H9 (cell line): ENCODE measurements at regions not wholly inside any gene's neighbourhood (a gene's known extent, or its start where the extent isn't known, plus 50 kb on each side); places are given as distances from the start of the nearest gene placed in this dataset.

ENCODE experiments used
- DNase-seq: peaks from one replicate; pipeline ENCODE4 v3.0.0-alpha.2; 2017
- H2AFZ ChIP-seq: one replicate; pipeline ENCODE4 v1.6.1; 2013; ENCODE audit warnings: mild to moderate bottlenecking, low read length, control low read depth, moderate library complexity
- H2AK5ac ChIP-seq: 2 replicates; pipeline ENCODE4 v1.6.1; 2013; ENCODE audit warnings: low read length, control low read depth, mixed read lengths; ENCODE audit not compliant: insufficient read length
- H2BK120ac ChIP-seq: one replicate; pipeline ENCODE4 v1.6.1; 2013; ENCODE audit warnings: low read depth, mild to moderate bottlenecking, low read length, control low read depth, inconsistent platforms; ENCODE audit not compliant: poor library complexity, severe bottlenecking
- H2BK12ac ChIP-seq: 2 replicates; pipeline ENCODE4 v1.6.1; 2013; ENCODE audit warnings: low read length, control low read depth, mixed read lengths, low read depth; ENCODE audit not compliant: insufficient read length
- H2BK15ac ChIP-seq: 2 replicates; pipeline ENCODE4 v1.6.1; 2013; ENCODE audit warnings: low read depth, low read length, control low read depth
- H2BK20ac ChIP-seq: one replicate; pipeline ENCODE4 v1.6.1; 2013; ENCODE audit warnings: low read depth, mild to moderate bottlenecking, low read length, control low read depth, inconsistent platforms; ENCODE audit not compliant: poor library complexity, severe bottlenecking
- H2BK5ac ChIP-seq: 2 replicates; pipeline ENCODE4 v1.6.1; 2013; ENCODE audit warnings: low read length, control low read depth, mixed read lengths; ENCODE audit not compliant: insufficient read length
- H3K14ac ChIP-seq: 2 replicates; pipeline ENCODE4 v1.6.1; 2013; ENCODE audit warnings: low read length, control low read depth; ENCODE audit not compliant: insufficient read depth
- H3K18ac ChIP-seq: 2 replicates; pipeline ENCODE4 v1.6.1; 2013; ENCODE audit warnings: low read depth, mild to moderate bottlenecking, mixed read lengths, low read length, control low read depth; ENCODE audit not compliant: insufficient read length
- H3K23ac ChIP-seq: 2 replicates; pipeline ENCODE4 v1.6.1; 2013; ENCODE audit warnings: low read length, control low read depth, mixed read lengths, low read depth; ENCODE audit not compliant: insufficient read length
- H3K23me2 ChIP-seq: 2 replicates; pipeline ENCODE4 v1.6.1; 2013; ENCODE audit warnings: low read depth, mild to moderate bottlenecking, mixed read lengths, low read length, control low read depth; ENCODE audit not compliant: insufficient read length, poor library complexity, severe bottlenecking
- H3K27ac ChIP-seq: 2 replicates; pipeline ENCODE4 v1.5.1; 2013; ENCODE audit warnings: low read length, control low read depth, mixed read lengths, low read depth; ENCODE audit not compliant: insufficient read length
- H3K27me3 ChIP-seq: 2 replicates; pipeline ENCODE4 v1.6.1; 2013; ENCODE audit warnings: low read length, control low read depth, inconsistent platforms; ENCODE audit not compliant: insufficient read depth
- H3K4ac ChIP-seq: 2 replicates; pipeline ENCODE4 v1.6.1; 2013; ENCODE audit warnings: low read depth, mild to moderate bottlenecking, control low read depth, inconsistent platforms, low read length, moderate library complexity
- H3K4me1 ChIP-seq: 2 replicates; pipeline ENCODE4 v1.6.1; 2013; ENCODE audit warnings: low read length, control low read depth, inconsistent platforms; ENCODE audit not compliant: insufficient read depth
- H3K4me2 ChIP-seq: 2 replicates; pipeline ENCODE4 v1.6.1; 2013; ENCODE audit warnings: low read length, control low read depth, mixed read lengths; ENCODE audit not compliant: insufficient read length, insufficient read depth
- H3K56ac ChIP-seq: 2 replicates; pipeline ENCODE4 v1.6.1; 2013; ENCODE audit warnings: low read depth, mild to moderate bottlenecking, mixed read lengths, low read length, control low read depth; ENCODE audit not compliant: insufficient read length
- H3K79me1 ChIP-seq: 2 replicates; pipeline ENCODE4 v1.6.1; 2013; ENCODE audit warnings: low read depth, mild to moderate bottlenecking, moderate library complexity, low read length, control low read depth, inconsistent platforms; ENCODE audit not compliant: insufficient read depth, poor library complexity, severe bottlenecking
- H3K79me2 ChIP-seq: 2 replicates; pipeline ENCODE4 v1.6.1; 2013; ENCODE audit warnings: low read length, control low read depth, inconsistent platforms; ENCODE audit not compliant: insufficient read depth
- H3K9ac ChIP-seq: 2 replicates; pipeline ENCODE4 v1.6.1; 2013; ENCODE audit warnings: low read length, control low read depth, mixed read lengths; ENCODE audit not compliant: insufficient read length; ENCODE audit errors: extremely low read depth
- H3K9me3 ChIP-seq: one replicate; pipeline ENCODE4 v1.6.1; 2013; ENCODE audit warnings: low read depth, low read length, inconsistent platforms; ENCODE audit not compliant: control insufficient read depth
- H3T11ph ChIP-seq: one replicate; pipeline ENCODE4 v1.6.1; 2013; ENCODE audit warnings: mild to moderate bottlenecking, low read length, control low read depth, inconsistent platforms
- H4K20me1 ChIP-seq: one replicate; pipeline ENCODE4 v1.6.1; 2013; ENCODE audit not compliant: control insufficient read depth, insufficient read length, insufficient read depth
- H4K5ac ChIP-seq: 2 replicates; pipeline ENCODE4 v1.6.1; 2013; ENCODE audit warnings: low read depth, mild to moderate bottlenecking, mixed read lengths, low read length, control low read depth; ENCODE audit not compliant: insufficient read length
- H4K8ac ChIP-seq: replicated peaks from 2 replicates; pipeline ENCODE4 v1.6.1; 2013; ENCODE audit warnings: low read length, control low read depth, mixed read lengths, low read depth; ENCODE audit not compliant: insufficient read length
- H4K91ac ChIP-seq: 2 replicates; pipeline ENCODE4 v1.6.1; 2013; ENCODE audit warnings: low read depth, mild to moderate bottlenecking, moderate library complexity, mixed read lengths, low read length, control low read depth; ENCODE audit not compliant: insufficient read length
- H3K27ac Mint-ChIP-seq, 3 experiments: 2 replicates in 2 of 3; 3 replicates in 1 of 3; pipeline ENCODE4 v1.8.0; 2020 to 2021; ENCODE audit warnings: mixed read lengths in 3 of 3, mild to moderate bottlenecking in 1 of 3, moderate library complexity in 1 of 3
- H3K27me3 Mint-ChIP-seq: 2 replicates; pipeline ENCODE4 v1.8.0; 2021; ENCODE audit warnings: low read depth, mild to moderate bottlenecking, moderate library complexity, mixed read lengths
- H3K36me3 Mint-ChIP-seq, 3 experiments: 2 replicates in 2 of 3; 3 replicates in 1 of 3; pipeline ENCODE4 v1.8.0; 2020 to 2021; ENCODE audit warnings: low read depth in 3 of 3, mixed read lengths in 3 of 3; ENCODE audit not compliant: insufficient read depth in 1 of 3
- H3K4me1 Mint-ChIP-seq, 2 experiments: 2 replicates each; pipeline ENCODE4 v1.8.0; 2020; ENCODE audit warnings: mixed read lengths in 2 of 2
- H3K4me3 Mint-ChIP-seq, 2 experiments: 2 replicates in 1 of 2; 3 replicates in 1 of 2; pipeline ENCODE4 v1.8.0; 2020 to 2021; ENCODE audit warnings: mild to moderate bottlenecking in 2 of 2, mixed read lengths in 2 of 2, moderate library complexity in 1 of 2
- H3K9me3 Mint-ChIP-seq, 2 experiments: 2 replicates in 1 of 2; 3 replicates in 1 of 2; pipeline ENCODE4 v1.8.0; 2020; ENCODE audit warnings: mild to moderate bottlenecking in 2 of 2, mixed read lengths in 2 of 2, moderate library complexity in 1 of 2
- CTCF ChIP-seq: fragments of 200-600 bp; sonication (generic); conservative IDR thresholded peaks from 3 replicates; pipeline ENCODE4 v1.8.0; 2021; ENCODE audit warnings: antibody characterized with exemption, mild to moderate bottlenecking
- WGBS: extraction: QIAGEN DNeasy Blood & Tissue Kit; methylation state at CpG from one replicate; pipeline ENCODE4 v1.1.7; 2013; ENCODE audit warnings: missing lambda C conversion rate, low lambda C conversion rate, mixed read lengths; ENCODE audit not compliant: insufficient read length; ENCODE audit errors: extremely low coverage; 5-methylcytosine and 5-hydroxymethylcytosine counted together

GRCh38 chr6:84464471-84464870 lies 237.0 kb upstream of the CEP162 start:
- Histone ChIP-seq H2BK12ac (no peak overlapping the region), H3K4me2 (no peak overlapping the region), H2BK20ac (no peak overlapping the region), H3K23me2 (no peaks in the 10 kb centered on the region), H2BK15ac (no peak overlapping the region), H3K18ac (no peak overlapping the region), H3K56ac (no peak overlapping the region), H3K9ac (no peak overlapping the region), H3K27ac (no peak overlapping the region), H3K79me2 (no peaks in the 10 kb centered on the region), H3K4me1 (no peaks in the 10 kb centered on the region), H4K5ac (no peak overlapping the region), H2BK120ac (no peak overlapping the region), H3K23ac (no peak overlapping the region), H4K91ac (no peak overlapping the region), H4K20me1 (no peaks in the 10 kb centered on the region), H2AK5ac (no peak overlapping the region), H4K8ac (no peak overlapping the region), H3K14ac (no peak overlapping the region), H3K9me3 (no peaks in the 10 kb centered on the region), H3T11ph (no peak overlapping the region), H3K27me3 (no peaks in the 10 kb centered on the region), H3K79me1 (no peaks in the 10 kb centered on the region), H3K4ac (no peak overlapping the region), H2AFZ (no peak overlapping the region), H2BK5ac (no peak overlapping the region)
- H3K27ac Mint-ChIP-seq: no peak overlapping the region
- H3K36me3 Mint-ChIP-seq: no peaks in the 10 kb centered on the region
- no peak for TF ChIP-seq CTCF
- H3K27me3 Mint-ChIP-seq: no peaks in the 10 kb centered on the region
- H3K4me3 Mint-ChIP-seq: no peak overlapping the region
- DNase-seq: no peak
- WGBS: no CpG with 5 or more reads among the region's 2 CpGs
- H3K4me1 Mint-ChIP-seq: no peaks in the 10 kb centered on the region
- no peaks in the 10 kb centered on the region for H3K9me3 Mint-ChIP-seq
